ENCODE measurements at regions not wholly inside any gene's neighbourhood (a gene's known extent, or its start where the extent isn't known, plus 50 kb on each side); places are given as distances from the start of the nearest gene placed in this dataset.

- Histone ChIP-seq H3F3A (replicated peaks; ENCODE audit: low read depth) (no peaks in the 10 kb centered on the region), H3K4me3 (no peak overlapping the region), H3K4me2 (no peak overlapping the region), H4K20me1 (replicated peaks; ENCODE audit: insufficient read depth) (no peaks in the 10 kb centered on the region), H3K79me2 (replicated peaks; ENCODE audit: insufficient read depth) (no peaks in the 10 kb centered on the region), H3K27ac (ENCODE audit: low read depth) (no peak overlapping the region), H3K9me2 (ENCODE audit: insufficient read depth) (no peaks in the 10 kb centered on the region), H2AFZ (no peak overlapping the region), H3K36me3 (ENCODE audit: insufficient read depth) (no peaks in the 10 kb centered on the region), H3K27me3 (ENCODE audit: insufficient read depth) (no peaks in the 10 kb centered on the region), H3K4me1 (ENCODE audit: insufficient read depth) (no peaks in the 10 kb centered on the region)
- Mint-ChIP-seq H3K36me3 (ENCODE audit: low read depth) (no peaks in the 10 kb centered on the region), H3K27ac (no peak overlapping the region), H3K27me3 (ENCODE audit: insufficient read depth, low read depth, poor library complexity) (no peaks in the 10 kb centered on the region), H3K4me3 (no peak overlapping the region), H3K4me1 (no peaks in the 10 kb centered on the region), H3K9me3 (no peaks in the 10 kb centered on the region)
- TF ChIP-seq EZH2phosphoT487 (IDR thresholded peaks at IDR 0.05; ENCODE audit: unreplicated experiment) = no peak
- no peak for TF ChIP-seq CREB1 (CRISPR knock-in tag; IDR thresholded peaks at IDR 0.05; ENCODE audit: low read depth)
- no peak for TF ChIP-seq ZNF114 (CRISPR knock-in tag; IDR thresholded peaks at IDR 0.05)
- TF ChIP-seq ZNF462 (CRISPR knock-in tag; IDR thresholded peaks at IDR 0.05) = no peak
- no peak for TF ChIP-seq STAT1 (IDR thresholded peaks at IDR 0.05; ENCODE audit: unreplicated experiment)
- no peak for TF ChIP-seq EZH2 (IDR thresholded peaks at IDR 0.05; ENCODE audit: low read depth, unreplicated experiment)
- TF ChIP-seq, protein P1, sequence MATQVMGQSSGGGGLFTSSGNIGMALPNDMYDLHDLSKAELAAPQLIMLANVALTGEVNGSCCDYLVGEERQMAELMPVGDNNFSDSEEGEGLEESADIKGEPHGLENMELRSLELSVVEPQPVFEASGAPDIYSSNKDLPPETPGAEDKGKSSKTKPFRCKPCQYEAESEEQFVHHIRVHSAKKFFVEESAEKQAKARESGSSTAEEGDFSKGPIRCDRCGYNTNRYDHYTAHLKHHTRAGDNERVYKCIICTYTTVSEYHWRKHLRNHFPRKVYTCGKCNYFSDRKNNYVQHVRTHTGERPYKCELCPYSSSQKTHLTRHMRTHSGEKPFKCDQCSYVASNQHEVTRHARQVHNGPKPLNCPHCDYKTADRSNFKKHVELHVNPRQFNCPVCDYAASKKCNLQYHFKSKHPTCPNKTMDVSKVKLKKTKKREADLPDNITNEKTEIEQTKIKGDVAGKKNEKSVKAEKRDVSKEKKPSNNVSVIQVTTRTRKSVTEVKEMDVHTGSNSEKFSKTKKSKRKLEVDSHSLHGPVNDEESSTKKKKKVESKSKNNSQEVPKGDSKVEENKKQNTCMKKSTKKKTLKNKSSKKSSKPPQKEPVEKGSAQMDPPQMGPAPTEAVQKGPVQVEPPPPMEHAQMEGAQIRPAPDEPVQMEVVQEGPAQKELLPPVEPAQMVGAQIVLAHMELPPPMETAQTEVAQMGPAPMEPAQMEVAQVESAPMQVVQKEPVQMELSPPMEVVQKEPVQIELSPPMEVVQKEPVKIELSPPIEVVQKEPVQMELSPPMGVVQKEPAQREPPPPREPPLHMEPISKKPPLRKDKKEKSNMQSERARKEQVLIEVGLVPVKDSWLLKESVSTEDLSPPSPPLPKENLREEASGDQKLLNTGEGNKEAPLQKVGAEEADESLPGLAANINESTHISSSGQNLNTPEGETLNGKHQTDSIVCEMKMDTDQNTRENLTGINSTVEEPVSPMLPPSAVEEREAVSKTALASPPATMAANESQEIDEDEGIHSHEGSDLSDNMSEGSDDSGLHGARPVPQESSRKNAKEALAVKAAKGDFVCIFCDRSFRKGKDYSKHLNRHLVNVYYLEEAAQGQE (IDR thresholded peaks at IDR 0.05; ENCODE audit: unreplicated experiment) = no peak
- TF ChIP-seq, protein P2, sequence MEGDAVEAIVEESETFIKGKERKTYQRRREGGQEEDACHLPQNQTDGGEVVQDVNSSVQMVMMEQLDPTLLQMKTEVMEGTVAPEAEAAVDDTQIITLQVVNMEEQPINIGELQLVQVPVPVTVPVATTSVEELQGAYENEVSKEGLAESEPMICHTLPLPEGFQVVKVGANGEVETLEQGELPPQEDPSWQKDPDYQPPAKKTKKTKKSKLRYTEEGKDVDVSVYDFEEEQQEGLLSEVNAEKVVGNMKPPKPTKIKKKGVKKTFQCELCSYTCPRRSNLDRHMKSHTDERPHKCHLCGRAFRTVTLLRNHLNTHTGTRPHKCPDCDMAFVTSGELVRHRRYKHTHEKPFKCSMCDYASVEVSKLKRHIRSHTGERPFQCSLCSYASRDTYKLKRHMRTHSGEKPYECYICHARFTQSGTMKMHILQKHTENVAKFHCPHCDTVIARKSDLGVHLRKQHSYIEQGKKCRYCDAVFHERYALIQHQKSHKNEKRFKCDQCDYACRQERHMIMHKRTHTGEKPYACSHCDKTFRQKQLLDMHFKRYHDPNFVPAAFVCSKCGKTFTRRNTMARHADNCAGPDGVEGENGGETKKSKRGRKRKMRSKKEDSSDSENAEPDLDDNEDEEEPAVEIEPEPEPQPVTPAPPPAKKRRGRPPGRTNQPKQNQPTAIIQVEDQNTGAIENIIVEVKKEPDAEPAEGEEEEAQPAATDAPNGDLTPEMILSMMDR (conservative IDR thresholded peaks at IDR 0.05; ENCODE audit: low read depth in 2 of 2) = no peak
- TF ChIP-seq, protein P3, sequence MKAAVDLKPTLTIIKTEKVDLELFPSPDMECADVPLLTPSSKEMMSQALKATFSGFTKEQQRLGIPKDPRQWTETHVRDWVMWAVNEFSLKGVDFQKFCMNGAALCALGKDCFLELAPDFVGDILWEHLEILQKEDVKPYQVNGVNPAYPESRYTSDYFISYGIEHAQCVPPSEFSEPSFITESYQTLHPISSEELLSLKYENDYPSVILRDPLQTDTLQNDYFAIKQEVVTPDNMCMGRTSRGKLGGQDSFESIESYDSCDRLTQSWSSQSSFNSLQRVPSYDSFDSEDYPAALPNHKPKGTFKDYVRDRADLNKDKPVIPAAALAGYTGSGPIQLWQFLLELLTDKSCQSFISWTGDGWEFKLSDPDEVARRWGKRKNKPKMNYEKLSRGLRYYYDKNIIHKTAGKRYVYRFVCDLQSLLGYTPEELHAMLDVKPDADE (IDR thresholded peaks at IDR 0.05) = no peak
- TF ChIP-seq POLR2AphosphoS5 (IDR thresholded peaks at IDR 0.05; ENCODE audit: low read depth) = no peak
- no peak for TF ChIP-seq JUNB (IDR thresholded peaks at IDR 0.05; ENCODE audit: unreplicated experiment)
- no peak for TF ChIP-seq ZNF331 (CRISPR knock-in tag; IDR thresholded peaks at IDR 0.05; ENCODE audit: low read depth)
- TF ChIP-seq NANOG (IDR thresholded peaks at IDR 0.05; ENCODE audit: borderline replicate concordance) = no peak
- ATAC-seq (no peak), DNase-seq (ENCODE audit: low spot score) (no peak)
These were observed 465.1 kb downstream of the FUT8 start for GRCh38 chr14:65877624-65878023.
